ENCODE measurements at regions not wholly inside any gene's neighbourhood (a gene's known extent, or its start where the extent isn't known, plus 50 kb on each side); places are given as distances from the start of the nearest gene placed in this dataset.

- TF ChIP-seq CHD7 (IDR thresholded peaks at IDR 0.05; ENCODE audit: insufficient replicate concordance, low read length): no peak
- no peak for TF ChIP-seq RXRA (IDR thresholded peaks at IDR 0.05; ENCODE audit: insufficient read depth, low read depth, low read length)
- TF ChIP-seq EGR1 (IDR thresholded peaks at IDR 0.05; ENCODE audit: borderline replicate concordance, low read depth, low read length): no peak
- no peak for TF ChIP-seq SUZ12 (IDR thresholded peaks at IDR 0.05; ENCODE audit: low read length)
- no peak for TF ChIP-seq FOSL1 (IDR thresholded peaks at IDR 0.05; ENCODE audit: insufficient read depth, low read depth, low read length)
- no peak for TF ChIP-seq SRF (IDR thresholded peaks at IDR 0.05; ENCODE audit: low read depth, low read length)
- TF ChIP-seq HDAC2 (IDR thresholded peaks at IDR 0.05; ENCODE audit: borderline replicate concordance in 1 of 2, low read depth in 2 of 2, low read length in 2 of 2): no peak
- no peak for TF ChIP-seq BACH1 (IDR thresholded peaks at IDR 0.05; ENCODE audit: low read length)
- TF ChIP-seq ASH2L (IDR thresholded peaks at IDR 0.05; ENCODE audit: low read length): no peak
Measured at GRCh38 chr11:80596291-80596810, 1155.5 kb upstream of the TENM4 start (continued).

Data from H1 (cell line).